ENCODE measurements at regions not wholly inside any gene's neighbourhood (a gene's known extent, or its start where the extent isn't known, plus 50 kb on each side); places are given as distances from the start of the nearest gene placed in this dataset.

- no peak for DNase-seq
- CTCF ChIA-PET: no interaction called here
- no peak overlapping the region for H3K27ac ChIP-seq (ENCODE audit: insufficient read depth, low read length)
- no peak overlapping the region for H2AFZ ChIP-seq (replicated peaks; ENCODE audit: low read length, poor library complexity)
- intact Hi-C loops (cut with micrococcal nuclease) (no loop called here), dilution Hi-C loops (cut with HindIII; ENCODE audit: low sequenced_read_pairs, unreplicated experiment) (no loop called here), in situ Hi-C loops (cut with MboI; ENCODE audit: low sequenced_read_pairs) (no loop called here)
- H3K36me3 ChIP-seq (ENCODE audit: control insufficient read depth, insufficient read depth, low read length): no peaks in the 10 kb centered on the region
- POLR2A ChIA-PET (ENCODE audit: unreplicated experiment): no interaction called here
- no peak overlapping the region for H3K18ac ChIP-seq (ENCODE audit: low read depth, low read length)
- H2BK120ac ChIP-seq (ENCODE audit: low read depth, low read length): no peak overlapping the region
- no peaks in the 10 kb centered on the region for H3K9me3 ChIP-seq (ENCODE audit: control insufficient read depth, insufficient read depth, low read length)
- H3K56ac ChIP-seq (ENCODE audit: extremely low read depth, insufficient read depth, low read length): no peak overlapping the region
- no TSS peak for BruUV-seq (replicated peaks)
- H3K4ac ChIP-seq (ENCODE audit: low read depth, low read length): no peak overlapping the region
- H2BK20ac ChIP-seq (ENCODE audit: low read depth, low read length): no peak overlapping the region
- no peak overlapping the region for H3K23ac ChIP-seq (ENCODE audit: low read depth, low read length)
- H3K4me2 ChIP-seq (ENCODE audit: low read depth, low read length): no peak overlapping the region
- no peaks in the 10 kb centered on the region for H3K9me1 ChIP-seq (ENCODE audit: insufficient read depth, low read length)
- no peaks in the 10 kb centered on the region for H3K4me1 ChIP-seq (ENCODE audit: control insufficient read depth, insufficient read depth, low read length)
- no peak overlapping the region for H3K14ac ChIP-seq (replicated peaks; ENCODE audit: low read depth, low read length)
- no peak overlapping the region for H2AK5ac ChIP-seq (ENCODE audit: low read depth, low read length)
- no peak overlapping the region for H4K5ac ChIP-seq (ENCODE audit: low read depth, low read length)
- no peak overlapping the region for H4K91ac ChIP-seq (ENCODE audit: insufficient read depth, low read depth, low read length)
- H4K8ac ChIP-seq (ENCODE audit: low read depth in 2 of 2, low read length in 2 of 2): no peak overlapping the region
- WGBS, 2 experiments (ENCODE audit: extremely low coverage in 2 of 2, insufficient read length in 1 of 2): 79% methylated on average over 3 of the region's 3 CpGs; no CpG with 5 or more reads in 1 of the 2 experiments
- no peak overlapping the region for H2AK9ac ChIP-seq (replicated peaks; ENCODE audit: low read depth, low read length, poor library complexity)
- H3K27me3 ChIP-seq (ENCODE audit: control insufficient read depth, insufficient read depth, low read length): no peaks in the 10 kb centered on the region
- H3K4me3 ChIP-seq (ENCODE audit: insufficient read depth, low read depth, low read length): no peak overlapping the region
- H3K79me1 ChIP-seq (ENCODE audit: low read depth in 1 of 2, low read length in 2 of 2): no peaks in the 10 kb centered on the region
- no peak overlapping the region for H3K9ac ChIP-seq (ENCODE audit: low read depth, low read length)
- no peak for ATAC-seq (ENCODE audit: low read depth)
- H2BK15ac ChIP-seq (ENCODE audit: low read depth, low read length): no peak overlapping the region
- no peak for TF ChIP-seq CHD1 (IDR thresholded peaks at IDR 0.05; ENCODE audit: low read depth, low read length)
- no peak for TF ChIP-seq FOS (IDR thresholded peaks at IDR 0.05; ENCODE audit: low read depth, low read length)
- TF ChIP-seq RCOR1 (IDR thresholded peaks at IDR 0.05; ENCODE audit: insufficient replicate concordance, low read length): no peak
- TF ChIP-seq USF2 (IDR thresholded peaks at IDR 0.05; ENCODE audit: low read depth, low read length): no peak
- TF ChIP-seq CTCF (conservative IDR thresholded peaks at IDR 0.05; ENCODE audit: low read depth, low read length): no peak
- no peak for TF ChIP-seq MAFK (IDR thresholded peaks at IDR 0.05; ENCODE audit: low read depth, low read length)
- TF ChIP-seq MAZ (IDR thresholded peaks at IDR 0.05; ENCODE audit: borderline replicate concordance, low read depth, low read length): no peak
- TF ChIP-seq RFX5 (IDR thresholded peaks at IDR 0.05; ENCODE audit: low read depth, low read length): no peak
- no peaks in the 10 kb centered on the region for H4K20me1 ChIP-seq (ENCODE audit: insufficient read depth, low read length)
- H2BK5ac ChIP-seq (ENCODE audit: low read depth, low read length, poor library complexity, severe bottlenecking): no peak overlapping the region
Observed at GRCh38 chr7:93747019-93747418, 143.5 kb downstream of the TFPI2 start.

All from IMR-90 (cell line).